ENCODE measurements at regions not wholly inside any gene's neighbourhood (a gene's known extent, or its start where the extent isn't known, plus 50 kb on each side); places are given as distances from the start of the nearest gene placed in this dataset.

DNA sequence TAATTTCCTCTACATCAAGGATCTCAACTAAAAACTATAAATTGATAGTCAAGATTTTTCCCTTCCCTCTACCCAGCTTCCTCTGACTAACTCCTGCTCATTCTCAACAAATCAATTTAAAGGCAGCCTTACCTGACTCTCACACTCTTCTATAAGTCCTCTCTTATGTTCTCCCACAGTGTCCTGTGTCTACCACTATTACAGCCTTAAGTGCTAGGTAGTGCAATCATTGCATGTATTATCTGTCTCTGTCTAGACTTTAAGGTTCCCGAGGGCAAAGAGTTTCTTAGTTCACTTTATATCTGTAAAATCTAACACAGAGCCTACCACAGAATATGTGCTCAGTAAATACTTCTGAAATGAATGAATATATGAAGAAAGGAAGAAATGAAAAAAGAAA, 123.7 kb downstream of the BTC start:
- TF ChIP-seq, protein P1, sequence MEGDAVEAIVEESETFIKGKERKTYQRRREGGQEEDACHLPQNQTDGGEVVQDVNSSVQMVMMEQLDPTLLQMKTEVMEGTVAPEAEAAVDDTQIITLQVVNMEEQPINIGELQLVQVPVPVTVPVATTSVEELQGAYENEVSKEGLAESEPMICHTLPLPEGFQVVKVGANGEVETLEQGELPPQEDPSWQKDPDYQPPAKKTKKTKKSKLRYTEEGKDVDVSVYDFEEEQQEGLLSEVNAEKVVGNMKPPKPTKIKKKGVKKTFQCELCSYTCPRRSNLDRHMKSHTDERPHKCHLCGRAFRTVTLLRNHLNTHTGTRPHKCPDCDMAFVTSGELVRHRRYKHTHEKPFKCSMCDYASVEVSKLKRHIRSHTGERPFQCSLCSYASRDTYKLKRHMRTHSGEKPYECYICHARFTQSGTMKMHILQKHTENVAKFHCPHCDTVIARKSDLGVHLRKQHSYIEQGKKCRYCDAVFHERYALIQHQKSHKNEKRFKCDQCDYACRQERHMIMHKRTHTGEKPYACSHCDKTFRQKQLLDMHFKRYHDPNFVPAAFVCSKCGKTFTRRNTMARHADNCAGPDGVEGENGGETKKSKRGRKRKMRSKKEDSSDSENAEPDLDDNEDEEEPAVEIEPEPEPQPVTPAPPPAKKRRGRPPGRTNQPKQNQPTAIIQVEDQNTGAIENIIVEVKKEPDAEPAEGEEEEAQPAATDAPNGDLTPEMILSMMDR (IDR thresholded peaks at IDR 0.05) = no peak
- no peak for TF ChIP-seq POLR2A (IDR thresholded peaks at IDR 0.05)
